NCI-H82 treated with DMSO at 0.1 percent for 48 hours (cell line): ENCODE measurements at regions not wholly inside any gene's neighbourhood (a gene's known extent, or its start where the extent isn't known, plus 50 kb on each side); places are given as distances from the start of the nearest gene placed in this dataset.

Experiments used
- DNase-seq: peaks from one replicate; lab custom pipeline; 2025; ENCODE audit not compliant: unreplicated experiment; lab: John Stamatoyannopoulos, UW

- no peak for DNase-seq
Measured at GRCh38 chr4:125911058-125911457, 596.3 kb downstream of the FAT4 start.

- no peak for DNase-seq
Measured at GRCh38 chr4:125911481-125911880, 596.7 kb downstream of the FAT4 start.

GRCh38 chr4:125917559-125917958 lies 602.8 kb downstream of the FAT4 start:
- no peak for DNase-seq

- no peak for DNase-seq
Measured at GRCh38 chr4:125928652-125929051, 613.9 kb downstream of the FAT4 start.

- DNase-seq, result no peak
Measured at GRCh38 chr4:125938541-125938940, 623.8 kb downstream of the FAT4 start.

GRCh38 chr4:125940426-125940825 lies 625.7 kb downstream of the FAT4 start:
- DNase-seq, result no peak

GRCh38 chr4:125944966-125945365 lies 630.2 kb downstream of the FAT4 start:
- DNase-seq, result no peak

- no peak for DNase-seq
Measured at GRCh38 chr4:125948021-125948420, 633.3 kb downstream of the FAT4 start.

- DNase-seq, result no peak
Measured at GRCh38 chr4:125951261-125951887, 636.6 kb downstream of the FAT4 start.

- DNase-seq, result no peak
Measured at GRCh38 chr4:125952631-125953030, 637.9 kb downstream of the FAT4 start.

GRCh38 chr4:125956276-125956675 lies 641.5 kb downstream of the FAT4 start:
- no peak for DNase-seq

- DNase-seq, result no peak
Measured at GRCh38 chr4:125958519-125958918, 643.8 kb downstream of the FAT4 start.

- no peak for DNase-seq
Measured at GRCh38 chr4:125961626-125962025, 646.9 kb downstream of the FAT4 start.

- DNase-seq, result no peak
Measured at GRCh38 chr4:125975861-125976397, 661.2 kb downstream of the FAT4 start.

GRCh38 chr4:125979950-125980349 lies 665.2 kb downstream of the FAT4 start:
- DNase-seq, result no peak

- no peak for DNase-seq
Measured at GRCh38 chr4:125983168-125983567, 668.4 kb downstream of the FAT4 start.

- DNase-seq, result no peak
Measured at GRCh38 chr4:125985856-125986255, 671.1 kb downstream of the FAT4 start.

GRCh38 chr4:125986307-125986706 lies 671.6 kb downstream of the FAT4 start:
- DNase-seq, result no peak

GRCh38 chr4:125988464-125988863 lies 673.7 kb downstream of the FAT4 start:
- DNase-seq, result no peak

GRCh38 chr4:125991398-125991797 lies 676.6 kb downstream of the FAT4 start:
- no peak for DNase-seq

GRCh38 chr4:125992891-125993290 lies 678.1 kb downstream of the FAT4 start:
- no peak for DNase-seq

- no peak for DNase-seq
Measured at GRCh38 chr4:125994024-125994423, 679.3 kb downstream of the FAT4 start.

GRCh38 chr4:125994430-125994829 lies 679.7 kb downstream of the FAT4 start:
- DNase-seq, result no peak
